Endothelial cell of umbilical vein (primary cell): ENCODE measurements at regions not wholly inside any gene's neighbourhood (a gene's known extent, or its start where the extent isn't known, plus 50 kb on each side); places are given as distances from the start of the nearest gene placed in this dataset.

Experiments
- EZH2 ChIP-seq: IDR thresholded peaks from 2 replicates; pipeline ENCODE4 v1.6.1; 2012; ENCODE audit warnings: borderline replicate concordance, low read depth, mild to moderate bottlenecking, moderate library complexity, low read length, inconsistent platforms; ENCODE audit not compliant: severe bottlenecking
- GATA2 ChIP-seq: IDR thresholded peaks from 2 replicates; pipeline ENCODE4 v1.7.0; 2011; ENCODE audit warnings: low read depth, mild to moderate bottlenecking, moderate library complexity, mixed read lengths, low read length; ENCODE audit not compliant: insufficient read length, insufficient read depth
- MYC ChIP-seq: IDR thresholded peaks from one replicate; pipeline ENCODE4 v1.6.1; 2011; ENCODE audit warnings: mild to moderate bottlenecking, low read depth, low read length
- POLR2A ChIP-seq: IDR thresholded peaks from 2 replicates; pipeline ENCODE4 v1.6.1; 2012; ENCODE audit warnings: low read depth, mild to moderate bottlenecking, control low read depth, low read length
- POLR2AphosphoS5 ChIP-seq: IDR thresholded peaks from 2 replicates; pipeline ENCODE4 v1.6.1; 2012; ENCODE audit warnings: low read depth, mild to moderate bottlenecking, control low read depth, low read length, moderate library complexity; ENCODE audit not compliant: insufficient read depth
- TF ChIP-seq, protein P1 (sequence below), 2 donors: IDR thresholded peaks; 1 replicate in 1 of 2; 2 replicates in 1 of 2; pipeline ENCODE4 v1.5.1; 2011; ENCODE audit warnings: low read length in 2 of 2, mild to moderate bottlenecking in 2 of 2, moderate library complexity in 2 of 2, control low read depth in 1 of 2, inconsistent platforms in 1 of 2, low read depth in 1 of 2; ENCODE audit not compliant: insufficient read depth in 1 of 2; ENCODE audit errors: extremely low read depth in 1 of 2
- TF ChIP-seq, protein P2 (sequence below): IDR thresholded peaks from 2 replicates; pipeline ENCODE4 v1.6.1; 2011; ENCODE audit not compliant: insufficient read depth, insufficient read length

DNA sequence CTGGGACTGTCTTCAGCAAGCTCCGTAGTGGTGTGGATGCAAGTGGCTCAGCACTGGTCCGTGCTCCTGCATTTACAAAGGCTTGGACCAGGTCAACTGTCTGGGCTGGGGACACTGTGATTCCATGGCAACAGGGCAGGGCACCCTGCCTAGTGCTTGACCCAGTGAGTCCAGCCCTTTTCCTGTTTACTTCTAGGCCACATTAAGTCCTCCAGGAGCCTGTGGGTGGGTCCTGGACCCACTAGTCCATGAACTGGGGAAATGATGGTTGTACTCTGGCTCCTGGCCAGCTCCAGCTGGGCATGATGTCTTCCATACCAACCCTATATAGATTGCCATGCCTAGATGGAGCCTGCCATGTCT lies 152.0 kb downstream of the RPS24 start:
- TF ChIP-seq POLR2A (no peak), EZH2 (no peak), MYC (no peak), POLR2AphosphoS5 (no peak), GATA2 (no peak)
- TF ChIP-seq, protein P1, sequence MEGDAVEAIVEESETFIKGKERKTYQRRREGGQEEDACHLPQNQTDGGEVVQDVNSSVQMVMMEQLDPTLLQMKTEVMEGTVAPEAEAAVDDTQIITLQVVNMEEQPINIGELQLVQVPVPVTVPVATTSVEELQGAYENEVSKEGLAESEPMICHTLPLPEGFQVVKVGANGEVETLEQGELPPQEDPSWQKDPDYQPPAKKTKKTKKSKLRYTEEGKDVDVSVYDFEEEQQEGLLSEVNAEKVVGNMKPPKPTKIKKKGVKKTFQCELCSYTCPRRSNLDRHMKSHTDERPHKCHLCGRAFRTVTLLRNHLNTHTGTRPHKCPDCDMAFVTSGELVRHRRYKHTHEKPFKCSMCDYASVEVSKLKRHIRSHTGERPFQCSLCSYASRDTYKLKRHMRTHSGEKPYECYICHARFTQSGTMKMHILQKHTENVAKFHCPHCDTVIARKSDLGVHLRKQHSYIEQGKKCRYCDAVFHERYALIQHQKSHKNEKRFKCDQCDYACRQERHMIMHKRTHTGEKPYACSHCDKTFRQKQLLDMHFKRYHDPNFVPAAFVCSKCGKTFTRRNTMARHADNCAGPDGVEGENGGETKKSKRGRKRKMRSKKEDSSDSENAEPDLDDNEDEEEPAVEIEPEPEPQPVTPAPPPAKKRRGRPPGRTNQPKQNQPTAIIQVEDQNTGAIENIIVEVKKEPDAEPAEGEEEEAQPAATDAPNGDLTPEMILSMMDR (IDR thresholded peaks at IDR 0.05; ENCODE audit: extremely low read depth in 1 of 2, insufficient read depth in 1 of 2, low read depth in 1 of 2, low read length in 2 of 2) = no peak
- TF ChIP-seq, protein P2, sequence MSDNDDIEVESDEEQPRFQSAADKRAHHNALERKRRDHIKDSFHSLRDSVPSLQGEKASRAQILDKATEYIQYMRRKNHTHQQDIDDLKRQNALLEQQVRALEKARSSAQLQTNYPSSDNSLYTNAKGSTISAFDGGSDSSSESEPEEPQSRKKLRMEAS = no peak
